HG02884 (cell line): ENCODE measurements at regions not wholly inside any gene's neighbourhood (a gene's known extent, or its start where the extent isn't known, plus 50 kb on each side); places are given as distances from the start of the nearest gene placed in this dataset.
A peak's percentile ranks its signal among the peaks of the same experiment; 100 is the strongest.
"Not testable (repeated sequence)": the region's sequence is repeated elsewhere in the genome, so short reads cannot be mapped to it uniquely, and the experiment has no call there.

Experiments
- ATAC-seq: cut with Tn5 transposase; IDR thresholded peaks from one replicate; pipeline ENCODE4 v1.9.1; 2021; ENCODE audit warnings: mild to moderate bottlenecking, moderate library complexity; ENCODE audit not compliant: unreplicated experiment

- ATAC-seq: not testable (repeated sequence)
Measured at GRCh38 chr5:112026879-112027278, 269.9 kb upstream of the NREP start.

GRCh38 chr5:112025757-112026156 lies 268.8 kb upstream of the NREP start:
- peak; percentile 72 for ATAC-seq

- no peak for ATAC-seq
Measured at GRCh38 chr5:112024769-112025168, 267.8 kb upstream of the NREP start.

- ATAC-seq: no peak
Measured at GRCh38 chr5:112024221-112024620, 267.2 kb upstream of the NREP start.

GRCh38 chr5:112023766-112024165 lies 266.8 kb upstream of the NREP start:
- no peak for ATAC-seq

GRCh38 chr5:112018846-112019245 lies 261.9 kb upstream of the NREP start:
- no peak for ATAC-seq

GRCh38 chr5:112016980-112017379 lies 260.0 kb upstream of the NREP start:
- ATAC-seq: no peak

- no peak for ATAC-seq
Measured at GRCh38 chr5:112014783-112015395, 257.9 kb upstream of the NREP start.

GRCh38 chr5:112013660-112014059 lies 256.7 kb upstream of the NREP start:
- ATAC-seq: no peak

- ATAC-seq: no peak
Measured at GRCh38 chr5:112012104-112012503, 255.1 kb upstream of the NREP start.

GRCh38 chr5:112010475-112010874 lies 253.5 kb upstream of the NREP start:
- no peak for ATAC-seq

- ATAC-seq: no peak
Measured at GRCh38 chr5:112006721-112007120, 249.7 kb upstream of the NREP start.

- no peak for ATAC-seq
Measured at GRCh38 chr5:112005623-112005930, 248.6 kb upstream of the NREP start.

GRCh38 chr5:112004867-112005622 lies 248.1 kb upstream of the NREP start:
- ATAC-seq: peak; percentile 84

- ATAC-seq: no peak
Measured at GRCh38 chr5:112002376-112002775, 245.4 kb upstream of the NREP start.

- ATAC-seq: no peak
Measured at GRCh38 chr5:111999286-111999685, 242.3 kb upstream of the NREP start.

- no peak for ATAC-seq
Measured at GRCh38 chr5:111998871-111999270, 241.9 kb upstream of the NREP start.

GRCh38 chr5:111997711-111998110 lies 240.7 kb upstream of the NREP start:
- no peak for ATAC-seq

GRCh38 chr5:111997308-111997707 lies 240.3 kb upstream of the NREP start:
- ATAC-seq: no peak

GRCh38 chr5:111996574-111996973 lies 239.6 kb upstream of the NREP start:
- ATAC-seq: no peak

- ATAC-seq: no peak
Measured at GRCh38 chr5:111995701-111996100, 238.7 kb upstream of the NREP start.

- peak; percentile 82 for ATAC-seq
Measured at GRCh38 chr5:111993242-111993641, 236.2 kb upstream of the NREP start.

- peak; percentile 74 for ATAC-seq
Measured at GRCh38 chr5:111984044-111984443, 227.1 kb upstream of the NREP start.
